Mesenchymal stem cell (in vitro differentiated cells and primary cell): ENCODE measurements at regions not wholly inside any gene's neighbourhood (a gene's known extent, or its start where the extent isn't known, plus 50 kb on each side); places are given as distances from the start of the nearest gene placed in this dataset.
A peak's percentile ranks its signal among the peaks of the same experiment; 100 is the strongest.

Experiments used
- DNase-seq: peaks from one replicate; pipeline ENCODE4 v3.0.0-alpha.2; 2013
- H2AFZ ChIP-seq: one replicate; pipeline ENCODE4 v1.6.1; 2013; ENCODE audit warnings: low read depth, mild to moderate bottlenecking, control low read depth, inconsistent platforms, low read length, moderate library complexity
- H2AK5ac ChIP-seq: 2 replicates; pipeline ENCODE4 v1.6.1; 2013; ENCODE audit warnings: low read length, moderate library complexity, mild to moderate bottlenecking, inconsistent platforms; ENCODE audit not compliant: severe bottlenecking
- H2BK120ac ChIP-seq: one replicate; pipeline ENCODE4 v1.6.1; 2013; ENCODE audit warnings: low read depth, mild to moderate bottlenecking, inconsistent platforms, low read length, moderate library complexity
- H2BK12ac ChIP-seq, 2 experiments: one replicate each; pipeline ENCODE4 v1.6.1; 2013; ENCODE audit warnings: inconsistent platforms in 2 of 2, low read length in 2 of 2, mild to moderate bottlenecking in 2 of 2, moderate library complexity in 2 of 2, control low read depth in 1 of 2
- H2BK15ac ChIP-seq: one replicate; pipeline ENCODE4 v1.6.1; 2013; ENCODE audit warnings: mild to moderate bottlenecking, low read depth, inconsistent platforms; ENCODE audit not compliant: poor library complexity, severe bottlenecking
- H2BK5ac ChIP-seq: 2 replicates; pipeline ENCODE4 v1.6.1; 2013; ENCODE audit warnings: low read depth, mild to moderate bottlenecking, low read length, control low read depth, inconsistent platforms; ENCODE audit not compliant: poor library complexity, severe bottlenecking
- H3K14ac ChIP-seq, 2 experiments: one replicate each; pipeline ENCODE4 v1.6.1; 2013; ENCODE audit warnings: inconsistent platforms in 2 of 2, low read length in 2 of 2, control low read depth in 1 of 2, mild to moderate bottlenecking in 1 of 2, moderate library complexity in 1 of 2
- H3K18ac ChIP-seq, 2 experiments: one replicate each; pipeline ENCODE4 v1.6.1; 2013; ENCODE audit warnings: inconsistent platforms in 2 of 2, low read length in 2 of 2, control low read depth in 1 of 2, low read depth in 1 of 2, mild to moderate bottlenecking in 1 of 2
- H3K23ac ChIP-seq, 2 experiments: one replicate each; pipeline ENCODE4 v1.6.1; 2013; ENCODE audit warnings: inconsistent platforms in 2 of 2, low read length in 2 of 2, mild to moderate bottlenecking in 2 of 2, moderate library complexity in 2 of 2, control low read depth in 1 of 2
- H3K27ac ChIP-seq: 2 replicates; pipeline ENCODE4 v1.5.1; 2013; ENCODE audit warnings: mild to moderate bottlenecking, moderate library complexity, low read length, control low read depth, inconsistent platforms; ENCODE audit not compliant: poor library complexity, severe bottlenecking
- H3K27me3 ChIP-seq, 2 experiments: 2 replicates each; pipeline versions ENCODE4 v1.6.1 to v1.7.0; 2013; ENCODE audit warnings: low read length in 2 of 2, mild to moderate bottlenecking in 2 of 2, moderate library complexity in 2 of 2, control low read depth in 1 of 2, inconsistent platforms in 1 of 2; ENCODE audit not compliant: control insufficient read depth in 1 of 2, insufficient read depth in 1 of 2
- H3K36me3 ChIP-seq, 2 experiments: 2 replicates each; pipeline versions ENCODE4 v1.6.1 to v1.7.0; 2013; ENCODE audit warnings: low read length in 2 of 2, control low read depth in 1 of 2, inconsistent platforms in 1 of 2, low read depth in 1 of 2, mild to moderate bottlenecking in 1 of 2; ENCODE audit not compliant: insufficient read depth in 2 of 2, control insufficient read depth in 1 of 2
- H3K4ac ChIP-seq, 2 experiments: one replicate each; pipeline ENCODE4 v1.6.1; 2013; ENCODE audit warnings: inconsistent platforms in 2 of 2, low read length in 2 of 2, mild to moderate bottlenecking in 2 of 2, moderate library complexity in 2 of 2, control low read depth in 1 of 2, low read depth in 1 of 2
- H3K4me1 ChIP-seq: 2 replicates; pipeline ENCODE4 v1.6.1; 2013; ENCODE audit warnings: low read depth, low read length, control low read depth; ENCODE audit not compliant: control insufficient read depth, insufficient read depth
- H3K4me2 ChIP-seq: 2 replicates; pipeline ENCODE4 v1.6.1; 2013; ENCODE audit warnings: low read length, mild to moderate bottlenecking, inconsistent platforms; ENCODE audit not compliant: poor library complexity, severe bottlenecking
- H3K4me3 ChIP-seq, 2 experiments: 2 replicates each; pipeline versions ENCODE4 v1.5.1 to v1.7.0; 2013; ENCODE audit warnings: low read length in 2 of 2, mild to moderate bottlenecking in 2 of 2, control low read depth in 1 of 2, low read depth in 1 of 2; ENCODE audit not compliant: insufficient read depth in 1 of 2
- H3K79me1 ChIP-seq: replicated peaks from 2 replicates; pipeline ENCODE4 v1.6.1; 2013; ENCODE audit warnings: mild to moderate bottlenecking, control low read depth, low read length, inconsistent platforms; ENCODE audit not compliant: poor library complexity, severe bottlenecking
- H3K9ac ChIP-seq: 2 replicates; pipeline ENCODE4 v1.7.0; 2013; ENCODE audit warnings: mild to moderate bottlenecking, low read length, moderate library complexity
- H3K9me3 ChIP-seq: 2 replicates; pipeline ENCODE4 v1.7.0; 2013; ENCODE audit warnings: mild to moderate bottlenecking, low read length; ENCODE audit not compliant: control insufficient read depth
- H4K8ac ChIP-seq: one replicate; pipeline ENCODE4 v1.6.1; 2013; ENCODE audit warnings: inconsistent platforms, mild to moderate bottlenecking, low read length, moderate library complexity
- H4K91ac ChIP-seq: one replicate; pipeline ENCODE4 v1.6.1; 2013; ENCODE audit warnings: mild to moderate bottlenecking, low read length, inconsistent platforms
- WGBS: methylation state at CpG from one replicate; pipeline ENCODE4 v1.1.7; 2013; ENCODE audit warnings: mixed read lengths; 5-methylcytosine and 5-hydroxymethylcytosine counted together

DNA sequence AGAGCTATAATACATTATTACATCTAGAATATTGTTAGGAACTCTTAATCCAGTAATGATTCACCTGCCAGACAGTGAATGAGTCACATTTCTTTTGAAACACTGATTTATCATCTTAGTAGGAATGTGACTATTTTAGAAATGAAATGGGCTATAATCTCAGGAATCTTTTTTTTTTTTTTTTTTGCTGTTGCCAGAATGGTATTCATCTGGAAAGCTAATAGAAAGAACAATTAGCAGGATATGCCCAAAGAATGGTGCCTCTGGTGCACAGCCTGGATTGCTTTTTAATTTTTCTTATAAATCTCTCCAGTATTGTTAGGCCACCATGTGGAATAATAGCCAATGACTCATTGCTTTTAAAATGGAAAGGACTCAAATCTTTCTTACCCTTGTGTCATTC lies 181.1 kb upstream of the SMIM31 start:
- H2AFZ ChIP-seq, result no peak overlapping the region
- H3K36me3 ChIP-seq, result no peaks in the 10 kb centered on the region
- no peak overlapping the region for H3K4ac ChIP-seq
- no peak overlapping the region for H3K4me2 ChIP-seq
- H2BK120ac ChIP-seq, result no peak overlapping the region
- H3K9ac ChIP-seq, result no peak overlapping the region
- H2BK12ac ChIP-seq, result no peak overlapping the region
- no peak overlapping the region for H4K8ac ChIP-seq
- H3K4me1 ChIP-seq, result peaks cover 1% of the 10 kb centered on the region
- DNase-seq, result no peak
- H3K18ac ChIP-seq, result no peak overlapping the region
- H3K4me3 ChIP-seq, result no peak overlapping the region
- no peak overlapping the region for H4K91ac ChIP-seq
- H2BK15ac ChIP-seq, result no peak overlapping the region
- peaks cover 3% of the 10 kb centered on the region for H3K9me3 ChIP-seq
- no peak overlapping the region for H2AK5ac ChIP-seq
- H3K23ac ChIP-seq, result no peak overlapping the region
- no peak overlapping the region for H3K14ac ChIP-seq
- peak overlapping the region; percentile 64 for H3K27ac ChIP-seq
- no peaks in the 10 kb centered on the region for H3K27me3 ChIP-seq
- no peak overlapping the region for H2BK5ac ChIP-seq
- H3K79me1 ChIP-seq, result no peaks in the 10 kb centered on the region

DNA sequence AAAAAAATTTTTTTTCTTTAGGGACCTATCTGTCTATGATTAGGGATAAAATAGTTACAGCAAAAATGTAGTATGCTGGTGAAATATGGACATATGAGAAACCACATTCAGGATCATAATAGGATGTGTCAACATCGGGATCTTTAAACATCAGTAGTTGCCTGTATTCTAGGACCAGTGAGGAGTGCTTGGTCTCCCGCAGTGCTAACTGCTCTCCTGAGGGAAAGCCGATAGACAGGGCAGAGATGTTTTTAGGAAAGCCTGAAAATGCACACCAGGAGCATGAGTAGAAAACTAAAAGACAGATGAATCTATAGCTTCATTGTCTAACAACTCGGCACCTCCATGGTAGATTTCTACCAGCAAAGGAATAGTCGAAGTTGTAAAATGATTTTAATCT lies 178.1 kb upstream of the SMIM31 start:
- Histone ChIP-seq H2BK15ac (no peak overlapping the region), H2BK120ac (no peak overlapping the region), H3K79me1 (no peaks in the 10 kb centered on the region), H2AFZ (no peak overlapping the region), H3K4me2 (no peak overlapping the region), H3K14ac (no peak overlapping the region), H3K36me3 (no peaks in the 10 kb centered on the region), H4K8ac (no peak overlapping the region), H2AK5ac (no peak overlapping the region), H3K23ac (no peak overlapping the region), H3K4me1 (peaks cover 1% of the 10 kb centered on the region), H3K4ac (no peak overlapping the region), H2BK12ac (no peak overlapping the region), H3K9me3 (peaks cover 3% of the 10 kb centered on the region), H4K91ac (no peak overlapping the region), H2BK5ac (no peak overlapping the region), H3K9ac (no peak overlapping the region), H3K18ac (no peak overlapping the region), H3K4me3 (no peak overlapping the region), H3K27me3 (no peaks in the 10 kb centered on the region), H3K27ac (no peak overlapping the region)
- DNase-seq, result no peak
- WGBS, result 84% methylated on average over 3 of the region's 5 CpGs

DNA sequence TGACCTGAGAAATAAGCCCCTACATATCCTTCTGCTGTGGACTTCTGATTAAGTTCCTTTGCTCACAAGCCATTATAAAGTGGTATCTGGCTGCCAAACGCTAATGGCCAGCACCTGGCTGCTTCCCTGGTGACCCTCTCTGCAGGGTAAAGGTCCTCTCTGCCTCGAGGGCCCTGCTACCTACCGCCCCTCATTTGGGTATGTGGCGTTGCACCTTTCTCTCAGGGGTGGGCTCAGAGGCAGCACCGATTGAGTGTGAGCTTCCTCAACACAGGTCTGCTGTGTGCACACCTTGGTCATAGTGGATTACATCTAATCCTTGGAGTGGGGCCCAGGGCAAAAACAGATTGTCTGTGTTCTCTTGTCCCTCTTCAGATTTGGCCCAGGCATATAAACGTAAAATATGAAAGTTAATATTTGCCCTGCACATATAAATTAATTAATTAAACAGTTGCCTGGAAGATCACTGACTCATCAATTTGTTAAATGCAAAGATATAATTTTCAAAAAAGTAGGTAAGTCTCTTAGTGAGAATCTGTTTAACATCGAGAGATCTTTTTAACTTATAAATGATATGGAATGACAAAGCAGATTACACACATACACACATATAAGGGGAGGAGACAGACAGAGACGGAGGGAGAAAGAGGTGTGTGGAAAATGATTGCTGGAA lies 174.5 kb upstream of the SMIM31 start:
- Histone ChIP-seq H3K9me3 (peaks cover 3% of the 10 kb centered on the region), H4K91ac (no peak overlapping the region), H2AK5ac (no peak overlapping the region), H3K18ac (no peak overlapping the region), H2BK5ac (no peak overlapping the region), H3K9ac (no peak overlapping the region), H3K4ac (no peak overlapping the region), H2BK12ac (no peak overlapping the region), H3K27me3 (no peaks in the 10 kb centered on the region), H3K14ac (no peak overlapping the region), H3K36me3 (no peaks in the 10 kb centered on the region), H3K79me1 (no peaks in the 10 kb centered on the region), H3K23ac (no peak overlapping the region), H4K8ac (no peak overlapping the region), H3K4me3 (no peak overlapping the region), H2BK15ac (no peak overlapping the region), H2AFZ (no peak overlapping the region), H2BK120ac (no peak overlapping the region), H3K4me2 (no peak overlapping the region), H3K4me1 (no peaks in the 10 kb centered on the region), H3K27ac (no peak overlapping the region)
- WGBS, result 49% methylated on average over 5 of the region's 8 CpGs
- no peak for DNase-seq

DNA sequence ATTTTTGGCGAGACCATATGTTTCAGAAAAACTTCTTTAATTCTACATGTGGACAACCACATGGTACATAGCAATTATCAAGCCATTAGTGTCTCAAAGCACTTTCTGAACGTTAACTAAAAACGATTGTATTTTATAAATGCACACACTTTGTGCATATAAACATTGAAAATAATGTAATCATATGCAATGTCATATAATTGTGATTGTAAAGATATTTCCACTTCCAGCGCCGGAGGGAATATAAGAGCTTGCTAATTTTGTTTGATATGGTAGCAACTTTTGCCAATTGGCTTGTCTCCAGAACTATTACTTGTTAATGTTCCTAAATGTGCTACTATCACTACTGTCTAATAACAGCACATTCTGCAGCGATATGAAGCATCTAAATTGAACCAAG lies 162.3 kb upstream of the SMIM31 start:
- no peak for DNase-seq
- Histone ChIP-seq H3K4me1 (no peaks in the 10 kb centered on the region), H3K18ac (no peak overlapping the region), H2AK5ac (no peak overlapping the region), H3K14ac (no peak overlapping the region), H2BK15ac (no peak overlapping the region), H3K9ac (no peak overlapping the region), H3K4me3 (no peak overlapping the region), H4K8ac (no peak overlapping the region), H3K4me2 (no peak overlapping the region), H3K79me1 (no peaks in the 10 kb centered on the region), H4K91ac (no peak overlapping the region), H3K4ac (no peak overlapping the region), H3K36me3 (no peaks in the 10 kb centered on the region), H2BK120ac (no peak overlapping the region), H3K27ac (no peak overlapping the region), H3K23ac (no peak overlapping the region), H2BK5ac (no peak overlapping the region), H3K9me3 (no peaks in the 10 kb centered on the region), H2AFZ (no peak overlapping the region), H3K27me3 (no peaks in the 10 kb centered on the region), H2BK12ac (no peak overlapping the region)
- 94% methylated on average over 2 of the region's 6 CpGs for WGBS
